ENCODE measurements at regions not wholly inside any gene's neighbourhood (a gene's known extent, or its start where the extent isn't known, plus 50 kb on each side); places are given as distances from the start of the nearest gene placed in this dataset.
"Not testable (repeated sequence)": the region's sequence is repeated elsewhere in the genome, so short reads cannot be mapped to it uniquely, and the experiment has no call there.

DNA sequence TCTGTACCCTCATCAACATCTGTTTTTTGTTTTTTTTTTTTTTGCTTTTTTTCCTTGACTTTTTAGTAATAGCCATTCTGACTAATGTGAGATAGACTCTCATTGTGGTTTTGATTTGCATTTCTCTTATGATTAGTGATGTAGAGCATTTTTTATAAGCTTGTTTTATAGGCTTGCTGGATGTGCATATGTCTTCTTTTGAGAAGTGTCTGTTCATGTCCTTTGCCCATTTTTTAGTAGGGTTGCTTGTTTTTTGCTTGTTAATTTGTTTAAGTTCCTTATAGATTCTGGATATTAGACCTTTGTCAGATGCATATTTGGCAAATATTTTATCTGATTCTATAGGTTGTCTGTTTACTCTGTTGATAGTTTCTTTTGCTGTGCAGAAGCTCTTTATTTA, 53.5 kb upstream of the FAR1 start:
- TF ChIP-seq, protein P1, sequence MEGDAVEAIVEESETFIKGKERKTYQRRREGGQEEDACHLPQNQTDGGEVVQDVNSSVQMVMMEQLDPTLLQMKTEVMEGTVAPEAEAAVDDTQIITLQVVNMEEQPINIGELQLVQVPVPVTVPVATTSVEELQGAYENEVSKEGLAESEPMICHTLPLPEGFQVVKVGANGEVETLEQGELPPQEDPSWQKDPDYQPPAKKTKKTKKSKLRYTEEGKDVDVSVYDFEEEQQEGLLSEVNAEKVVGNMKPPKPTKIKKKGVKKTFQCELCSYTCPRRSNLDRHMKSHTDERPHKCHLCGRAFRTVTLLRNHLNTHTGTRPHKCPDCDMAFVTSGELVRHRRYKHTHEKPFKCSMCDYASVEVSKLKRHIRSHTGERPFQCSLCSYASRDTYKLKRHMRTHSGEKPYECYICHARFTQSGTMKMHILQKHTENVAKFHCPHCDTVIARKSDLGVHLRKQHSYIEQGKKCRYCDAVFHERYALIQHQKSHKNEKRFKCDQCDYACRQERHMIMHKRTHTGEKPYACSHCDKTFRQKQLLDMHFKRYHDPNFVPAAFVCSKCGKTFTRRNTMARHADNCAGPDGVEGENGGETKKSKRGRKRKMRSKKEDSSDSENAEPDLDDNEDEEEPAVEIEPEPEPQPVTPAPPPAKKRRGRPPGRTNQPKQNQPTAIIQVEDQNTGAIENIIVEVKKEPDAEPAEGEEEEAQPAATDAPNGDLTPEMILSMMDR (IDR thresholded peaks at IDR 0.05), result not testable (repeated sequence)
- not testable (repeated sequence) for TF ChIP-seq POLR2A (IDR thresholded peaks at IDR 0.05; ENCODE audit: low read depth); POLR2AphosphoS5 (IDR thresholded peaks at IDR 0.05); EP300 (IDR thresholded peaks at IDR 0.05)

Measured in esophagus muscularis mucosa (tissue), 4 donors.